AG04450 (cell line): ENCODE measurements at regions not wholly inside any gene's neighbourhood (a gene's known extent, or its start where the extent isn't known, plus 50 kb on each side); places are given as distances from the start of the nearest gene placed in this dataset.

Source experiments
- CTCF ChIA-PET: fragments of 300-600, 350-600 bp; formaldehyde crosslinking; extraction: SDS; loops from one replicate; lab custom pipeline; 2022; ENCODE audit warnings: antibody characterized with exemption, inconsistent platforms; lab: Charles Lee
- POLR2A ChIA-PET: fragments of 350-600 bp; formaldehyde crosslinking; extraction: SDS; loops from one replicate; lab custom pipeline; 2021; ENCODE audit warnings: antibody characterized with exemption, inconsistent platforms; lab: Yijun Ruan, JAX
- DNase-seq: peaks from one replicate; pipeline ENCODE4 v3.0.0-alpha.2; 2011; ENCODE audit warnings: low read depth, low spot score
- H3K27ac ChIP-seq: one replicate; pipeline ENCODE4 v1.5.1; 2012; ENCODE audit warnings: low read depth, low read length, control low read depth
- H3K27me3 ChIP-seq: one replicate; pipeline ENCODE4 v1.6.0; 2012; ENCODE audit warnings: low read length; ENCODE audit not compliant: control insufficient read depth, insufficient read depth
- H3K4me3 ChIP-seq: 2 replicates; pipeline ENCODE4 v1.5.1; 2011; ENCODE audit warnings: mild to moderate bottlenecking, low read depth, low read length, control low read depth
- H3K9me3 ChIP-seq: 2 replicates; pipeline ENCODE4 v1.5.1; 2012; ENCODE audit warnings: low read length; ENCODE audit not compliant: control insufficient read depth, insufficient read depth
- CTCF ChIP-seq: IDR thresholded peaks from 2 replicates; pipeline ENCODE4 v1.5.1; 2011; ENCODE audit warnings: low read depth, low read length, control low read depth, inconsistent platforms

DNA sequence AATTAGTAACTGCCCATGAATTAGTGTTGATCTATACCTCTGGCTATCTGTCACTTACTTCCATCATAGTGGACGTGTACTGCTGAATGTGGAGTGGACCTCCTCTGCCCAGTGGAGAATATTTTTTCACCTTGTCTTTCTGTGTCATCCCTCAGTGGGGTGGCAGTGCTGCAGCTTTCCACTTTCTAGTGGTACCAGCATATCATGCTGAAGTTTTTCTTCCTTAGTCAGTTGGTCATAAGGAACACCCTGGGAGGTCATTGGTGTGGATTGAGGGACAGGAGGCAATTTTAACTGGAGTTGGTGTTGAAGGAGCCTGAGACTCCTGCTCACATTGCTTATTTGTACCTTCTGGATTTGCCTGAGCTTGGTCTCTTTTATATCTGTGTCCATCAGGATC lies 151.7 kb upstream of the ANKH start:
- ChIA-PET POLR2A (no interaction called here), CTCF (no interaction called here)
- Histone ChIP-seq H3K4me3 (no peak overlapping the region), H3K9me3 (peaks cover 21% of the 10 kb centered on the region), H3K27ac (no peak overlapping the region), H3K27me3 (peaks cover under 1% of the 10 kb centered on the region)
- DNase-seq, result no peak
- no peak for TF ChIP-seq CTCF

- Histone ChIP-seq H3K9me3 (peaks cover 21% of the 10 kb centered on the region), H3K27me3 (no peaks in the 10 kb centered on the region), H3K27ac (peak overlapping the region; percentile 83), H3K4me3 (no peak overlapping the region)
- peak; percentile 29 for DNase-seq
- TF ChIP-seq CTCF, result no peak
- CTCF ChIA-PET, result interaction anchor here (1.1 to 2.4 kb wide), 3 partner anchors 19 to 294 kb away, joined by 5 to 7 read pairs (median 6); no protein-coding TSS in a partner anchor
- POLR2A ChIA-PET, result interaction anchor here (0.6 kb wide), 1 partner anchor 210 kb away, joined by 7 read pairs; no protein-coding TSS in a partner anchor
Observed at GRCh38 chr5:15021266-15022046, 149.9 kb upstream of the ANKH start.

DNA sequence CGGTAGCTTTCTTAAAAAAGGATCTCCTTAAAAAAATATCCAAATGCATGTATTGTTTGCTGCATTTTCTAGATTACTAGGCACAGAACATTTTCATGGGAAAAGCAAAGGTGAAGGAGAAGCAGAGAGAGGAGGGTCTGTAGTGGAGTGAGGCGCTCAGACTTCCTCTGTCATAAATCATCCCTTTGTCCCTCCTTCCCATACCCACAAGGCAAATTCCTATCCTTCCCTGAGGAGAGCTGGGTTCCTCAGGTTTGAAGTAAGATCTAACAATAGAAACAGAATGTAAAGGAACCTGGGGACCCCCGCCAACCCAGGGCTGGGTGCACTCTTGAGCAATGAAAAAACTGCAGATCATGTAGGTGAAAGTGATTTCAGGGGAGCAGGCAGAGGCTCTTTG lies 149.2 kb upstream of the ANKH start:
- H3K27me3 ChIP-seq, result no peaks in the 10 kb centered on the region
- no peak for DNase-seq
- no peak overlapping the region for H3K27ac ChIP-seq
- TF ChIP-seq CTCF, result no peak
- peaks cover 21% of the 10 kb centered on the region for H3K9me3 ChIP-seq
- ChIA-PET CTCF (interaction anchor here (1.1 to 2.4 kb wide), 3 partner anchors 18 to 294 kb away, joined by 5 to 7 read pairs (median 6); no protein-coding TSS in a partner anchor), POLR2A (interaction anchor here (0.6 kb wide), 1 partner anchor 211 kb away, joined by 7 read pairs; no protein-coding TSS in a partner anchor)
- no peak overlapping the region for H3K4me3 ChIP-seq

DNA sequence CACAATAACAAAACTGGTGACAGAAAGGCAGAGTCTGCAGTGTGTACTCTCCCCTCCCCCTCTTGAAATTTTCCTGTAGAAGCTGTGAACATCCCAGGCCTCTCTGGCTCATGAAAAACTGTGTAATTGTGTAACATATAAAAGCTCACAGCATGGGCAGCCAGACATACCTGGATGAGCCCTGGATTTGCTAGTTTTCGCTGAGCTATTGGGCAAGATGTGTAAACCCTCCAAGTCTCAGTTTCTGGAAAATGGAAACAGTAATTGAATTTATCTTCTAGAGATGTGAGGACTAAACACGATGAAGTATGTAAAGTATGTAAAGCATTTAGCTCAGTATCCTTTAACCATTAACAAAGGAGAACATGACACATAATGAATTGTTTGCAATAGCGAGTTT lies 143.2 kb upstream of the ANKH start:
- H3K27ac ChIP-seq, result no peak overlapping the region
- no peak for TF ChIP-seq CTCF
- ChIA-PET CTCF (interaction anchor here (0.6 to 4.6 kb wide), 14 partner anchors 10 to 340 kb away, joined by 3 to 63 read pairs (median 4); no protein-coding TSS in a partner anchor), POLR2A (no interaction called here)
- peaks cover 4% of the 10 kb centered on the region for H3K9me3 ChIP-seq
- H3K27me3 ChIP-seq, result no peaks in the 10 kb centered on the region
- no peak overlapping the region for H3K4me3 ChIP-seq
- DNase-seq, result no peak
